Endothelial cell (in vitro differentiated cells): ENCODE measurements at regions not wholly inside any gene's neighbourhood (a gene's known extent, or its start where the extent isn't known, plus 50 kb on each side); places are given as distances from the start of the nearest gene placed in this dataset.

Source experiments
- DNase-seq: peaks from one replicate; pipeline ENCODE4 v3.0.0; 2021; ENCODE audit warnings: low spot score
- H3K27ac Mint-ChIP-seq: one replicate; pipeline ENCODE4 v1.8.0; 2021; ENCODE audit warnings: mixed read lengths, inconsistent platforms; ENCODE audit not compliant: unreplicated experiment
- H3K27me3 Mint-ChIP-seq: one replicate; pipeline ENCODE4 v1.8.0; 2021; ENCODE audit warnings: mild to moderate bottlenecking, moderate library complexity, mixed read lengths, inconsistent platforms; ENCODE audit not compliant: unreplicated experiment
- H3K36me3 Mint-ChIP-seq: one replicate; pipeline ENCODE4 v1.8.0; 2021; ENCODE audit warnings: mild to moderate bottlenecking, low read depth, mixed read lengths, inconsistent platforms; ENCODE audit not compliant: unreplicated experiment
- H3K4me1 Mint-ChIP-seq: one replicate; pipeline ENCODE4 v1.8.0; 2021; ENCODE audit warnings: mild to moderate bottlenecking, mixed read lengths, inconsistent platforms; ENCODE audit not compliant: unreplicated experiment
- H3K4me3 Mint-ChIP-seq: one replicate; pipeline ENCODE4 v1.8.0; 2021; ENCODE audit warnings: mild to moderate bottlenecking, mixed read lengths, inconsistent platforms; ENCODE audit not compliant: unreplicated experiment
- H3K9me3 Mint-ChIP-seq: one replicate; pipeline ENCODE4 v1.8.0; 2021; ENCODE audit warnings: mixed read lengths, inconsistent platforms; ENCODE audit not compliant: unreplicated experiment
- CTCF ChIP-seq: fragments of 200-600 bp; sonication (generic); IDR thresholded peaks from one replicate; pipeline ENCODE4 v1.5.0; 2021; ENCODE audit warnings: antibody characterized with exemption; ENCODE audit not compliant: unreplicated experiment

DNA sequence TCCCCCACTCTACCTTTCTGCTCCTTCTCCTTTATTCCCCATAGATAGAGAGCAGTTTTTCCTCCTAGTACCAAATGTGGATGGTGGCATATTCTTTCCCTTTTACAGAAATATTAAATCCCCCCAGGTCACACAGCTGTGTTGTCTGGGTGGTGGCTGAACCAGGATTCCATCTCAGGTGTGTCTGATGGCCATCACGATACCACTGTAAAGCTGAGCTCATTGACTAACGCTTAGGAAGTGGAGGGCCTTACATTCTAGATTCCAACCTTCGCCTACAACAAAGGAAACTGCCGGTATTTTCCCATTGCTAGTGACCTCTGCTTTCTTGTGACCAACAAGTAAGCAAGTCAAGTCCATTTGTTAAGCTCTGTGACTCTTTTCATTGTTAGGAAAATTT, 131.9 kb upstream of the KLF4 start:
- Mint-ChIP-seq H3K4me1 (peaks cover 2% of the 10 kb centered on the region), H3K4me3 (no peak overlapping the region), H3K36me3 (no peaks in the 10 kb centered on the region), H3K27ac (no peak overlapping the region), H3K27me3 (peaks cover 9% of the 10 kb centered on the region), H3K9me3 (no peaks in the 10 kb centered on the region)
- DNase-seq: no peak
- no peak for TF ChIP-seq CTCF

DNA sequence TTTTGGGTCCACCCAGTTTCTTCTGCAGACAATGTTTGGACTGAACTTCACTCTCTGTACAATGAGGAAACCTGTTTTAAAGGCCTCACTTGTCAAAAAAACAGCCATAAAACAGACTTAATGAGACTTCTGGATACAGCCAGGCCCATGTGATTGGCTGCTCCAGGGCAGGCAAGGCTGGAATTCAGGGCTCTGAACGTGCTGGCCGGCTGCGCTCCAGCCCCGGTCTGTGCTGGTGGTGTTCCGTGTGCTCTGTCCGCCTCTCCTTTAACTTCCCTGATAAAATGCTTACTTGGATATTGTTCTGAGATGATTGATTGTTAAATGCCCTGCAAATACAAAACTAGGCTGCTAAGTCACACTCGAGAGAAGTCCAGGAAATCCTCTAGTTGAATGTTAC, 131.2 kb upstream of the KLF4 start:
- H3K27me3 Mint-ChIP-seq: peaks cover 5% of the 10 kb centered on the region
- DNase-seq: no peak
- H3K36me3 Mint-ChIP-seq: no peaks in the 10 kb centered on the region
- H3K4me1 Mint-ChIP-seq: peaks cover 2% of the 10 kb centered on the region
- TF ChIP-seq CTCF: no peak
- H3K4me3 Mint-ChIP-seq: no peak overlapping the region
- no peaks in the 10 kb centered on the region for H3K9me3 Mint-ChIP-seq
- no peak overlapping the region for H3K27ac Mint-ChIP-seq

GRCh38 chr9:107620236-107620635, 130.7 kb upstream of the KLF4 start:
- Mint-ChIP-seq H3K4me1 (peaks cover 2% of the 10 kb centered on the region), H3K27me3 (peaks cover 5% of the 10 kb centered on the region), H3K27ac (no peak overlapping the region), H3K4me3 (no peak overlapping the region), H3K36me3 (no peaks in the 10 kb centered on the region), H3K9me3 (no peaks in the 10 kb centered on the region)
- no peak for DNase-seq
- TF ChIP-seq CTCF: no peak

- H3K27me3 Mint-ChIP-seq: no peaks in the 10 kb centered on the region
- H3K27ac Mint-ChIP-seq: no peak overlapping the region
- no peak for DNase-seq
- H3K4me3 Mint-ChIP-seq: no peak overlapping the region
- no peak for TF ChIP-seq CTCF
- no peaks in the 10 kb centered on the region for H3K9me3 Mint-ChIP-seq
- no peaks in the 10 kb centered on the region for H3K4me1 Mint-ChIP-seq
- H3K36me3 Mint-ChIP-seq: no peaks in the 10 kb centered on the region
These were observed 125.8 kb upstream of the KLF4 start for GRCh38 chr9:107615321-107615720.

GRCh38 chr9:107614765-107615164, 125.2 kb upstream of the KLF4 start:
- no peak for TF ChIP-seq CTCF
- Mint-ChIP-seq H3K27me3 (no peaks in the 10 kb centered on the region), H3K9me3 (no peaks in the 10 kb centered on the region), H3K36me3 (no peaks in the 10 kb centered on the region), H3K27ac (no peak overlapping the region), H3K4me1 (no peaks in the 10 kb centered on the region), H3K4me3 (no peak overlapping the region)
- DNase-seq: no peak
